ENCODE measurements at regions not wholly inside any gene's neighbourhood (a gene's known extent, or its start where the extent isn't known, plus 50 kb on each side); places are given as distances from the start of the nearest gene placed in this dataset.

- TF ChIP-seq POLR2A (IDR thresholded peaks at IDR 0.05; ENCODE audit: extremely low read depth, insufficient read length) (no peak), MYC (IDR thresholded peaks at IDR 0.05; ENCODE audit: low read depth, low read length) (no peak)
- TF ChIP-seq, protein P1, sequence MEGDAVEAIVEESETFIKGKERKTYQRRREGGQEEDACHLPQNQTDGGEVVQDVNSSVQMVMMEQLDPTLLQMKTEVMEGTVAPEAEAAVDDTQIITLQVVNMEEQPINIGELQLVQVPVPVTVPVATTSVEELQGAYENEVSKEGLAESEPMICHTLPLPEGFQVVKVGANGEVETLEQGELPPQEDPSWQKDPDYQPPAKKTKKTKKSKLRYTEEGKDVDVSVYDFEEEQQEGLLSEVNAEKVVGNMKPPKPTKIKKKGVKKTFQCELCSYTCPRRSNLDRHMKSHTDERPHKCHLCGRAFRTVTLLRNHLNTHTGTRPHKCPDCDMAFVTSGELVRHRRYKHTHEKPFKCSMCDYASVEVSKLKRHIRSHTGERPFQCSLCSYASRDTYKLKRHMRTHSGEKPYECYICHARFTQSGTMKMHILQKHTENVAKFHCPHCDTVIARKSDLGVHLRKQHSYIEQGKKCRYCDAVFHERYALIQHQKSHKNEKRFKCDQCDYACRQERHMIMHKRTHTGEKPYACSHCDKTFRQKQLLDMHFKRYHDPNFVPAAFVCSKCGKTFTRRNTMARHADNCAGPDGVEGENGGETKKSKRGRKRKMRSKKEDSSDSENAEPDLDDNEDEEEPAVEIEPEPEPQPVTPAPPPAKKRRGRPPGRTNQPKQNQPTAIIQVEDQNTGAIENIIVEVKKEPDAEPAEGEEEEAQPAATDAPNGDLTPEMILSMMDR (IDR thresholded peaks at IDR 0.05; ENCODE audit: low read depth, low read length), result no peak
- TF ChIP-seq, protein P2, sequence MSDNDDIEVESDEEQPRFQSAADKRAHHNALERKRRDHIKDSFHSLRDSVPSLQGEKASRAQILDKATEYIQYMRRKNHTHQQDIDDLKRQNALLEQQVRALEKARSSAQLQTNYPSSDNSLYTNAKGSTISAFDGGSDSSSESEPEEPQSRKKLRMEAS (IDR thresholded peaks at IDR 0.05; ENCODE audit: low read depth, low read length), result no peak
Observed at GRCh38 chr6:156167625-156168071, 609.5 kb upstream of the ARID1B start.
